Aorta (tissue), 5 donors: ENCODE measurements at regions not wholly inside any gene's neighbourhood (a gene's known extent, or its start where the extent isn't known, plus 50 kb on each side); places are given as distances from the start of the nearest gene placed in this dataset.

Source experiments
- ATAC-seq: fragments of 200-7000 bp; cut with Tn5 transposase; one replicate; pipeline ENCODE4 v1.9.1; 2022; ENCODE audit warnings: moderate library complexity; ENCODE audit not compliant: low FRiP score
- DNase-seq, 2 donors: peaks; one replicate each; pipeline ENCODE4 v3.0.0-alpha.2; 2020
- H3K27ac ChIP-seq, 2 donors: one replicate each; pipeline ENCODE4 v1.5.1; 2013; ENCODE audit warnings: low read length in 2 of 2, mild to moderate bottlenecking in 2 of 2, moderate library complexity in 2 of 2, control low read depth in 1 of 2, inconsistent platforms in 1 of 2, low read depth in 1 of 2
- H3K27me3 ChIP-seq, 2 donors: one replicate each; pipeline ENCODE4 v1.6.1; 2013; ENCODE audit warnings: control low read depth in 1 of 2, low read length in 1 of 2, mild to moderate bottlenecking in 1 of 2, moderate library complexity in 1 of 2; ENCODE audit not compliant: insufficient read depth in 2 of 2, control insufficient read depth in 1 of 2
- H3K36me3 ChIP-seq, 2 donors: one replicate each; pipeline ENCODE4 v1.6.1; 2013; ENCODE audit warnings: control low read depth in 1 of 2, low read length in 1 of 2, mild to moderate bottlenecking in 1 of 2; ENCODE audit not compliant: insufficient read depth in 2 of 2, control insufficient read depth in 1 of 2
- H3K4me1 ChIP-seq, 2 donors: one replicate each; pipeline ENCODE4 v1.6.1; 2013; ENCODE audit warnings: low read length in 2 of 2, control low read depth in 1 of 2, mild to moderate bottlenecking in 1 of 2, moderate library complexity in 1 of 2; ENCODE audit not compliant: insufficient read depth in 2 of 2, control insufficient read depth in 1 of 2
- H3K4me3 ChIP-seq, 2 donors: one replicate each; pipeline ENCODE4 v1.5.1; 2013; ENCODE audit warnings: low read length in 2 of 2, control low read depth in 1 of 2, mild to moderate bottlenecking in 1 of 2
- H3K9me3 ChIP-seq: one replicate; pipeline ENCODE4 v1.6.1; 2013; ENCODE audit warnings: mild to moderate bottlenecking, low read length; ENCODE audit not compliant: control insufficient read depth
- WGBS, 2 donors: extraction: QIAGEN DNeasy Blood & Tissue Kit; methylation state at CpG; one replicate each; pipeline ENCODE4 v1.1.7; 2013; 5-methylcytosine and 5-hydroxymethylcytosine counted together
- intact Hi-C, 2 donors: fragments of 100-400 bp; cut with DNase I; formaldehyde crosslinking; loops; one replicate each; pipeline versions ENCODE4 v1.14.2 to v1.15.0; 2022
- donor health status: healthy with polysubstance abuse.
- donor health status: Bipolar disorder and iron deficiency.
- donor health status: DM: no; HTN: no; CAD: no.
- donor health status: DM: no; HTN: no; CAD: no.
- donor health status: DM: yes; HTN: yes; CAD: no.

DNA sequence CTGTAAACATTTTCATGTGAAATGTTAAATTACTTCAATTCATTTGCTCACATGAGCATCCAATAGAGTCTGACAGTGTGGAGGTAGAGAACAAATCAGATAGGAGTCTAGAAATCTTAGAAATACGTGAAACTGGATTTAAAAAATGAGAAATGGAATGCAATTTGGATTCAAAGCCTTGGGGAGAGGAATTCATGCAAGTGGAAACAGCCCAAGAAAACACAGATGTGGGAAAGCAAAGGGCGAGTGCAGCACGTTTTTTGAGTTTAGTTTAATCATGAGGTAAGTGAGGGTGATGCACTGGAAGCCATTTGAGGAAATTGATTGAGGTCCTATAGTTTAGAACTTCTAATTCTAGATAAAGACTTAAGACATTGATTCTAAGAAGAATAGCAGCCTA lies 434.7 kb downstream of the C3orf38 start:
- ATAC-seq = no peak
- WGBS, 2 donors = 23 to 33% methylated on average over 3 of the region's 3 CpGs
- intact Hi-C loops = no loop called here

DNA sequence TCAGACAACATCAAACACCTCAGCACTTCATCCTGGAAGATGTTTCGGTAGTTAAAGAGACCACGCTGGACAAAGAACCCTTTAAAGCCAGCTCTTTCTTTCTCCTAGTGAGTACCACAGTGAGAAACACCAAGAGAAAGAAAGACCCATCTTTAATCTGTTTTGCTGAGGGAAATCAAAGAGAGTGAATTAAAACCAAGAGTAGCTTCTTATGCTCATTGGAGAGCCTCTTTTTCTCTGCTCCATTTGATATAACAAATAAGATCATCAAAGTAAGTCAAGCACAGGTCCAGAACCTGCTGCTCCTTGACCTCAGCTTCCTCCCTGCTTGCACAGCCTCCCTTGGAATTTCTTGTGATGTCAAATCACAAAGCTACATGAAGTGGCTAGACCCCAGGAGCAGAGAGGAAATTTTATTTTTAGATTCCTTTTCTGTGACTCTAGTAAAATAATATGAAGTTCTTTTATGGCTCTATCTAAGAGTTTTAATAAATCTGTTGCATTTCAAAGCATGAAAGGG lies 436.4 kb downstream of the C3orf38 start:
- no peak overlapping the region for H3K27ac ChIP-seq
- H3K4me3 ChIP-seq = no peak overlapping the region
- DNase-seq (no peak), ATAC-seq (no peak)
- H3K36me3 ChIP-seq = no peaks in the 10 kb centered on the region
- intact Hi-C loops = no loop called here
- 90 to 95% methylated on average over 2 of the region's 2 CpGs for WGBS, 2 donors
- H3K4me1 ChIP-seq = no peaks in the 10 kb centered on the region
- H3K9me3 ChIP-seq = no peaks in the 10 kb centered on the region
- H3K27me3 ChIP-seq = no peaks in the 10 kb centered on the region

More for the DNA sequence above, 434.7 kb downstream of the C3orf38 start:
- Histone ChIP-seq H3K4me3 (no peak overlapping the region), H3K27ac (no peak overlapping the region), H3K9me3 (peaks cover 2% of the 10 kb centered on the region), H3K27me3 (no peaks in the 10 kb centered on the region), H3K36me3 (no peaks in the 10 kb centered on the region), H3K4me1 (no peaks in the 10 kb centered on the region)
- no peak for DNase-seq

DNA sequence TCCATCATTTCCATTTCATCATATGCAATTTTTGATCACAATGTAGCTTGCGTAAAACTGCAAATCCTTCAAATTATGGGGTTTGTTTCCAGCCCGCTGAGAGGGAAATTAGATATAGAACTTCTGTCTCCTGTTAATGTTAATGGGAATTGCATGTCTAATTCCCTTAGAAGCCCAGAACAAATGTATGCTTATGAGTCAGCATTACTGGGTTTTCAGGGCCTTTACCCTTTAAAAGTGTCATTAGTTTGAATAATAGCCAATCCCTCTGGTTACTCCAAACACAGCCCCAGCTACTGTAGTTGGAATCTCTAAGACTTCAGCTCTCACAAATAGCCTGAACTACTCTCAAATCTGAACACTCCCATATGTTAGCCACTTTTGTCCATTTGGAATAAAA lies 439.4 kb downstream of the C3orf38 start:
- no peaks in the 10 kb centered on the region for H3K9me3 ChIP-seq
- intact Hi-C loops = no loop called here
- no peak for DNase-seq
- ATAC-seq = no peak
- no peak overlapping the region for H3K4me3 ChIP-seq
- no peaks in the 10 kb centered on the region for H3K4me1 ChIP-seq
- no peak overlapping the region for H3K27ac ChIP-seq
- WGBS, 2 donors = 68 to 73% methylated on average over 2 of the region's 2 CpGs
- H3K36me3 ChIP-seq = no peaks in the 10 kb centered on the region
- no peaks in the 10 kb centered on the region for H3K27me3 ChIP-seq

DNA sequence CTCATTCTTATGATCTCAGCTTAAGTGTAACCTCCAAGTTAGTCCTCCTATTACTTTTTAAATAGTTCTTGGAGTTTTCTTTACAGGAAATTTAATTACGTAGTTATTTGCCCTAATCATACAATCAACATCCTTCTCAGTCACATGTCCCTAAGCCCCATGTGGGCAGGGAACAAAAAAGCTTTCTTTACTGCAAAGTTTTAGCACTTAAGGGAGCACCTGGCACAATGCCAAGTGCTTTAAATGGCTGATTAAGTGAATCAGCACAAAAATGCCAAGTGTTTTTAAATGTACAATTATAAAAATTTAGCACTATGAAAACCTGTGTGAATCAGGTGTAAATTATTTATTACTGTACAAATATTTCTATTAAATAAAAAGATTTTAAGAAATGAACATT lies 445.3 kb downstream of the C3orf38 start:
- H3K27ac ChIP-seq = no peak overlapping the region
- H3K27me3 ChIP-seq = no peaks in the 10 kb centered on the region
- no peak overlapping the region for H3K4me3 ChIP-seq
- no peaks in the 10 kb centered on the region for H3K9me3 ChIP-seq
- no peaks in the 10 kb centered on the region for H3K4me1 ChIP-seq
- WGBS, 2 donors = 30 to 34% methylated on average over 1 of the region's 1 CpG
- intact Hi-C loops = no loop called here
- no peak for DNase-seq
- no peaks in the 10 kb centered on the region for H3K36me3 ChIP-seq
- ATAC-seq = no peak

DNA sequence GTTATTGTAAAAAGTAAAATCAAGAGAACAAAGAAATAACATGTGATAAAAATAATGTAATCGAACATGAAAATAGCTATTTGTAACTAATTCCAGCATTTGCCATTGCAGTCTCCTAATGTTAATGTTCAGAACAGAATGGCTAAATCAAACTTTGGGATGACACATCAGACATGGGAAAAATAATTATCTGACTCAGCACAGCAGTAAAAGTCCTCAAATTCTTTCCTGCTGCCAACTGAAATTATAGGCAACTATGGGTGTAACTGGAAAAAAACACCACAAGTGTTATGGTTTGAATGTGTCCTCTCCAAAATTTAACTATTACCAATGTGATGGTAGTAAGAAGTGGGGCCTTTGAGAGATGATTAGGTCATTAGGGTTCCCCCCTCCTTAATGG lies 446.7 kb downstream of the C3orf38 start:
- intact Hi-C loops = no loop called here
- no peak for ATAC-seq
- no peak overlapping the region for H3K27ac ChIP-seq
- 86 to 92% methylated on average over 1 of the region's 1 CpG for WGBS, 2 donors
- H3K27me3 ChIP-seq = no peaks in the 10 kb centered on the region
- no peaks in the 10 kb centered on the region for H3K9me3 ChIP-seq
- H3K4me3 ChIP-seq = no peak overlapping the region
- H3K36me3 ChIP-seq = no peaks in the 10 kb centered on the region
- no peak for DNase-seq
- no peaks in the 10 kb centered on the region for H3K4me1 ChIP-seq

DNA sequence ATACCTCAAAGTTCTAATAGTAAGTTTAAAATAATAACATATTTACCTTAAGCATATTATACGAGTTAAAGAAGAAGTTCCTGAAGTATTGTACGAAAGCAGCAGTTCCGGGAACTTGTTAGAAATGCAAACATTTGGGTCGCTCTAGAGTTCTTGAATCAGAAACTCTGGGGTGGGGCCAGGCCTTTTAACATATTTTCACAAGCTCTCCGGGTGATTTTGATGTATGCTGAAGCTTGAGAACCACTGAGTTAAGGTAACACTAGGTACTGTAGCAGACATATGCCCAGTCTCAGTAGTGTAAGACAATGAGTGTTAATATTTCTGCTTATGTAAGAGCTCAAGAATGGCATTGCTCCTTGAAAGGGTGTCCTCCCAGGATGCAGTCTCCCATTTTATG lies 461.1 kb downstream of the C3orf38 start:
- ATAC-seq (no peak), DNase-seq (no peak)
- no peaks in the 10 kb centered on the region for H3K36me3 ChIP-seq
- H3K27ac ChIP-seq = no peak overlapping the region
- H3K4me3 ChIP-seq = no peak overlapping the region
- intact Hi-C loops = no loop called here
- 54 to 67% methylated on average over 5 of the region's 5 CpGs for WGBS, 2 donors
- no peaks in the 10 kb centered on the region for H3K9me3 ChIP-seq
- H3K4me1 ChIP-seq = no peaks in the 10 kb centered on the region
- H3K27me3 ChIP-seq = no peaks in the 10 kb centered on the region

DNA sequence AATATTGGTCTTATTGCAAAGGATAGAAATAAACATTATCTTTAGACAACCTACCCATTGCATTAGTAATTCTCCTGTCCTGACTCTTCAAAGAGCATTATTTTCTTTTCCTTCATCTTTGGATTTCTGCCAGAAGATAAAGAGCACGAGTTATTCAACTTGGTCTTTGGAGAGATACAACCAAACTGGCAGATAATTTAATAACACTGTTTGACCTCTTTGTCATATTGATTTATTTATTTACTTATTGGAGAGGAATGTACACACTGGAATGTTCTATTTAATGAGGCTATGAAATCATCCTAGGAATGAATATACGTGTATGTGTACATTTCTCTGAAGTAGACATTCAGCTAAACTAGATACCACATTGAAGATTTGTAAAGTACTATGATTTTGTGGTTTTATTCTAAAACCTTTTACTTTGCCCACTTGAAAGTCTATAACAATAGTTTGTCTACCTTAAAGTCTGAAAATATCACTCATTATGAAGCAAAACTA lies 462.1 kb downstream of the C3orf38 start:
- no peak overlapping the region for H3K4me3 ChIP-seq
- 12% methylated on average over 2 of the region's 2 CpGs for WGBS, 2 donors
- DNase-seq (no peak), ATAC-seq (no peak)
- no peaks in the 10 kb centered on the region for H3K9me3 ChIP-seq
- no peaks in the 10 kb centered on the region for H3K4me1 ChIP-seq
- no peaks in the 10 kb centered on the region for H3K36me3 ChIP-seq
- no peaks in the 10 kb centered on the region for H3K27me3 ChIP-seq
- H3K27ac ChIP-seq = no peak overlapping the region
- intact Hi-C loops = no loop called here

DNA sequence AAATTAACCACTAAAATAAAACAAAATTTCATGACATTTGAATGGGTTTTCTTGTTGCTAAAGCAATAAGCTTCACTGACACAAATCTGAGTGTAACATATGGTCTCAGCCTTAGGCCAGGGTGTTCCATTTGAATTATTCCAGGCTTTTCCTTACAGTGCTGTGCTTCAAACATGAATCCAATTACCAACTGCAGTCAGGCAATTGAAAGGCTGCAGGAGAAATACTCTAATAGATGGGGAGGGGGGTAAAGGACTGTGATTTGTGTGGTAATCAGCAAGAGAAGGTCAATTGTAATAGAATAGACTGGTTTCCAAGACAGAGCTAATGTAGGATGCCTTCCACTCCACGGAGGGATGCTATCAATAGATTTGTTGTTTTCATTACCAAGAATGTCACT lies 466.7 kb downstream of the C3orf38 start:
- WGBS, 2 donors = 26% methylated on average over 1 of the region's 1 CpG
- Histone ChIP-seq H3K36me3 (no peaks in the 10 kb centered on the region), H3K27ac (no peak overlapping the region), H3K27me3 (no peaks in the 10 kb centered on the region), H3K9me3 (no peaks in the 10 kb centered on the region), H3K4me3 (no peak overlapping the region), H3K4me1 (no peaks in the 10 kb centered on the region)
- intact Hi-C loops = no loop called here
- ATAC-seq (no peak), DNase-seq (no peak)

DNA sequence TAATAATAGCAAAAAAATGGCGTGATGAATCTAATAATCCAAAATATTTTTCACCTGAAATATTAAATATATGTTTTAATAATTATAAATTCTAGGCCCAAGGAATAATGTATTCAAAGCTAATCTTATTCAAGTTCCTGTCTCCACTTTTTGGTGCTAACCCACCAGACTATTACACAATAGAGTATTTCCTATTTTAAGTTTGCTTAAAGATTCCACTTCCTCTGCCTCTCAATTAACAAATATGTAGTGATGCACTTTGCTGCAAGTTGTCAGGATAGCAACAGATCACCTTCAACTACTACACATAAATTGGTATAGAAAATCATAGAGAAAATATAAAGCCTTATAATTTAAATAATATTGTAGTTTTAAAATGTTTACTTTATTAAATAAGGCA lies 467.5 kb downstream of the C3orf38 start:
- intact Hi-C loops = no loop called here
- no peaks in the 10 kb centered on the region for H3K9me3 ChIP-seq
- H3K36me3 ChIP-seq = no peaks in the 10 kb centered on the region
- H3K27me3 ChIP-seq = no peaks in the 10 kb centered on the region
- no peaks in the 10 kb centered on the region for H3K4me1 ChIP-seq
- H3K27ac ChIP-seq = no peak overlapping the region
- WGBS, 2 donors = 92 to 95% methylated on average over 1 of the region's 1 CpG
- DNase-seq = no peak
- ATAC-seq = no peak
- no peak overlapping the region for H3K4me3 ChIP-seq
